Left forelimb (tissue), 1 donor: ENCODE measurements at regions not wholly inside any gene's neighbourhood (a gene's known extent, or its start where the extent isn't known, plus 50 kb on each side); places are given as distances from the start of the nearest gene placed in this dataset.
"Not testable (repeated sequence)": the region's sequence is repeated elsewhere in the genome, so short reads cannot be mapped to it uniquely, and the experiment has no call there.

ENCODE experiments used
- DNase-seq: peaks from one replicate; pipeline ENCODE4 v3.0.0-alpha.2; 2018; ENCODE audit warnings: low spot score

- no peak for DNase-seq
Measured at GRCh38 chr12:92431146-92431545, 271.6 kb upstream of the PLEKHG7 start.

GRCh38 chr12:92426332-92426731 is 276.5 kb upstream of the PLEKHG7 start:
- no peak for DNase-seq

- no peak for DNase-seq
Measured at GRCh38 chr12:92425165-92425564, 277.6 kb upstream of the PLEKHG7 start.

- no peak for DNase-seq
Measured at GRCh38 chr12:92424338-92424737, 278.5 kb upstream of the PLEKHG7 start.

- DNase-seq, result no peak
Measured at GRCh38 chr12:92421701-92422100, 276.1 kb upstream of the BTG1 start.

GRCh38 chr12:92421042-92421441 is 275.4 kb upstream of the BTG1 start:
- DNase-seq, result no peak

GRCh38 chr12:92419201-92419600 is 273.6 kb upstream of the BTG1 start:
- no peak for DNase-seq

GRCh38 chr12:92418381-92418780 is 272.7 kb upstream of the BTG1 start:
- DNase-seq, result no peak

GRCh38 chr12:92417373-92417772 is 271.7 kb upstream of the BTG1 start:
- DNase-seq, result no peak

GRCh38 chr12:92416385-92416812 is 270.8 kb upstream of the BTG1 start:
- DNase-seq, result no peak

- DNase-seq, result no peak
Measured at GRCh38 chr12:92414170-92415070, 268.8 kb upstream of the BTG1 start.

GRCh38 chr12:92413286-92413685 is 267.6 kb upstream of the BTG1 start:
- DNase-seq, result no peak

- DNase-seq, result no peak
Measured at GRCh38 chr12:92412856-92413255, 267.2 kb upstream of the BTG1 start.

- DNase-seq, result no peak
Measured at GRCh38 chr12:92411687-92412086, 266.0 kb upstream of the BTG1 start.

- no peak for DNase-seq
Measured at GRCh38 chr12:92408072-92408900, 262.6 kb upstream of the BTG1 start.

- not testable (repeated sequence) for DNase-seq
Measured at GRCh38 chr12:92406404-92407070, 260.9 kb upstream of the BTG1 start.

GRCh38 chr12:92405801-92406251 is 260.2 kb upstream of the BTG1 start:
- DNase-seq, result not testable (repeated sequence)

- no peak for DNase-seq
Measured at GRCh38 chr12:92404921-92405320, 259.3 kb upstream of the BTG1 start.

- no peak for DNase-seq
Measured at GRCh38 chr12:92404259-92404894, 258.7 kb upstream of the BTG1 start.

GRCh38 chr12:92403210-92404175 is 257.8 kb upstream of the BTG1 start:
- no peak for DNase-seq

GRCh38 chr12:92402415-92402814 is 256.8 kb upstream of the BTG1 start:
- DNase-seq, result no peak
